Liver (tissue), 8 donors: ENCODE measurements at regions not wholly inside any gene's neighbourhood (a gene's known extent, or its start where the extent isn't known, plus 50 kb on each side); places are given as distances from the start of the nearest gene placed in this dataset.

Experiments
- DNase-seq: peaks from one replicate; pipeline ENCODE4 v3.0.0-alpha.2; 2017; ENCODE audit warnings: low spot score
- H3K27ac ChIP-seq, 2 donors: one replicate each; pipeline ENCODE4 v1.7.0; 2013; ENCODE audit warnings: inconsistent platforms in 2 of 2, low read length in 2 of 2, control low read depth in 1 of 2, low read depth in 1 of 2, mild to moderate bottlenecking in 1 of 2
- H3K27me3 ChIP-seq, 4 donors: one replicate each; pipeline versions ENCODE4 v1.6.1 to v1.7.0; 2013; ENCODE audit warnings: low read length in 3 of 4, inconsistent platforms in 1 of 4, mild to moderate bottlenecking in 1 of 4, moderate library complexity in 1 of 4; ENCODE audit not compliant: control insufficient read depth in 4 of 4, insufficient read depth in 4 of 4
- H3K36me3 ChIP-seq, 4 donors: one replicate each; pipeline versions ENCODE4 v1.6.1 to v1.7.0; 2013; ENCODE audit warnings: low read length in 3 of 4, mild to moderate bottlenecking in 3 of 4, low read depth in 1 of 4, moderate library complexity in 1 of 4; ENCODE audit not compliant: control insufficient read depth in 4 of 4, insufficient read depth in 3 of 4
- H3K4me1 ChIP-seq, 4 donors: one replicate each; pipeline versions ENCODE4 v1.6.1 to v1.7.0; 2013; ENCODE audit warnings: low read length in 3 of 4, mild to moderate bottlenecking in 3 of 4, moderate library complexity in 1 of 4; ENCODE audit not compliant: control insufficient read depth in 4 of 4, insufficient read depth in 4 of 4
- H3K4me3 ChIP-seq, 3 donors: one replicate each; pipeline versions ENCODE4 v1.6.1 to v1.7.0; 2013; ENCODE audit warnings: low read length in 3 of 3, control low read depth in 1 of 3, low read depth in 1 of 3, mild to moderate bottlenecking in 1 of 3
- H3K9ac ChIP-seq, 2 donors: one replicate each; pipeline ENCODE4 v1.7.0; 2013; ENCODE audit warnings: low read length in 2 of 2, mild to moderate bottlenecking in 2 of 2, moderate library complexity in 2 of 2, control low read depth in 1 of 2, low read depth in 1 of 2
- H3K9me3 ChIP-seq, 4 donors: one replicate each; pipeline versions ENCODE4 v1.6.1 to v1.7.0; 2013; ENCODE audit warnings: low read length in 3 of 4; ENCODE audit not compliant: control insufficient read depth in 4 of 4
- ATF3 ChIP-seq: IDR thresholded peaks from 2 replicates; pipeline ENCODE4 v1.6.1; 2016; ENCODE audit warnings: antibody characterized with exemption
- CTCF ChIP-seq: fragments of 150-350 bp; IDR thresholded peaks from 2 replicates; pipeline ENCODE4 v1.5.1; 2017; ENCODE audit warnings: improper control_type of control experiment, low read depth, low read length; ENCODE audit not compliant: missing input control
- EGR1 ChIP-seq, 2 donors: IDR thresholded peaks; 2 replicates each; pipeline ENCODE4 v1.6.1; 2016 to 2018; ENCODE audit warnings: antibody characterized with exemption in 2 of 2, low read depth in 2 of 2
- FOXA1 ChIP-seq: IDR thresholded peaks from 2 replicates; pipeline ENCODE4 v1.6.1; 2016; ENCODE audit warnings: antibody characterized with exemption
- FOXA2 ChIP-seq: IDR thresholded peaks from 2 replicates; pipeline ENCODE4 v1.6.1; 2016; ENCODE audit warnings: antibody characterized with exemption
- GABPA ChIP-seq, 2 donors: IDR thresholded peaks in 1 of 2; conservative IDR thresholded peaks in 1 of 2; 2 replicates each; pipeline ENCODE4 v1.6.1; 2016; ENCODE audit warnings: antibody characterized with exemption in 2 of 2, mild to moderate bottlenecking in 1 of 2, moderate library complexity in 1 of 2
- HNF4A ChIP-seq, 2 donors: conservative IDR thresholded peaks; 2 replicates each; pipeline ENCODE4 v1.6.1; 2016; ENCODE audit warnings: antibody characterized with exemption in 2 of 2, mild to moderate bottlenecking in 2 of 2
- HNF4G ChIP-seq: IDR thresholded peaks from 2 replicates; pipeline ENCODE4 v1.6.1; 2016; ENCODE audit warnings: antibody characterized with exemption
- JUND ChIP-seq, 2 donors: IDR thresholded peaks; 2 replicates each; pipeline ENCODE4 v1.6.1; 2016; ENCODE audit warnings: antibody characterized with exemption in 2 of 2
- MAX ChIP-seq: IDR thresholded peaks from 2 replicates; pipeline ENCODE4 v1.6.1; 2016; ENCODE audit warnings: antibody characterized with exemption
- NR2F2 ChIP-seq: IDR thresholded peaks from 2 replicates; pipeline ENCODE4 v1.6.1; 2016; ENCODE audit warnings: antibody characterized with exemption
- RAD21 ChIP-seq, 2 donors: IDR thresholded peaks; 2 replicates each; pipeline ENCODE4 v1.6.1; 2016; ENCODE audit warnings: antibody characterized with exemption in 2 of 2, mild to moderate bottlenecking in 2 of 2
- REST ChIP-seq: IDR thresholded peaks from 2 replicates; pipeline ENCODE4 v1.6.1; 2016; ENCODE audit warnings: antibody characterized with exemption, mild to moderate bottlenecking
- RXRA ChIP-seq, 2 donors: IDR thresholded peaks; 2 replicates each; pipeline ENCODE4 v1.6.1; 2017 to 2018; ENCODE audit warnings: antibody characterized with exemption in 2 of 2, mild to moderate bottlenecking in 1 of 2
- SP1 ChIP-seq: IDR thresholded peaks from 2 replicates; pipeline ENCODE4 v1.6.1; 2018; ENCODE audit warnings: antibody characterized with exemption, mild to moderate bottlenecking
- TAF1 ChIP-seq: conservative IDR thresholded peaks from 2 replicates; pipeline ENCODE4 v1.6.1; 2016; ENCODE audit warnings: antibody characterized with exemption, mild to moderate bottlenecking
- YY1 ChIP-seq: IDR thresholded peaks from 2 replicates; pipeline ENCODE4 v1.6.1; 2016; ENCODE audit warnings: antibody characterized with exemption, mild to moderate bottlenecking
- ZBTB33 ChIP-seq: IDR thresholded peaks from 2 replicates; pipeline ENCODE4 v1.6.1; 2016; ENCODE audit warnings: antibody characterized with exemption
- WGBS: extraction: QIAGEN DNeasy Blood & Tissue Kit; methylation state at CpG from one replicate; pipeline ENCODE4 v1.1.7; 2013; 5-methylcytosine and 5-hydroxymethylcytosine counted together
- donor health status: healthy.
- donor health status: healthy.
- donor health status: healthy.
- donor health status: healthy.
- donor health status: healthy.

- H3K4me3 ChIP-seq: no peak overlapping the region
- WGBS: 51% methylated on average over 12 of the region's 12 CpGs
- no peaks in the 10 kb centered on the region for H3K9me3 ChIP-seq
- no peak overlapping the region for H3K9ac ChIP-seq
- DNase-seq: no peak
- no peaks in the 10 kb centered on the region for H3K36me3 ChIP-seq
- TF ChIP-seq EGR1 (IDR thresholded peaks at IDR 0.05; ENCODE audit: low read depth in 2 of 2) (no peak), FOXA2 (no peak), SP1 (no peak), NR2F2 (no peak), JUND (IDR thresholded peaks at IDR 0.05) (no peak), TAF1 (no peak), HNF4A (conservative IDR thresholded peaks at IDR 0.05) (no peak), GABPA (IDR thresholded peaks at IDR 0.05 in 1 of 2, conservative IDR thresholded peaks at IDR 0.05 in 1 of 2) (no peak)
- no peak overlapping the region for H3K27ac ChIP-seq
- H3K27me3 ChIP-seq: peaks cover 0 to 3% (median 0%) of the 10 kb centered on the region in 4 donors
- no peaks in the 10 kb centered on the region for H3K4me1 ChIP-seq
These were observed 143.7 kb downstream of the AACS start for GRCh38 chr12:125208942-125209341.

- no peaks in the 10 kb centered on the region for H3K4me1 ChIP-seq
- H3K9me3 ChIP-seq: no peaks in the 10 kb centered on the region
- no peak overlapping the region for H3K4me3 ChIP-seq
- H3K36me3 ChIP-seq: no peaks in the 10 kb centered on the region
- H3K27me3 ChIP-seq: peaks cover 0 to 3% (median 0%) of the 10 kb centered on the region in 4 donors
- WGBS: 67% methylated on average over 8 of the region's 8 CpGs
- H3K9ac ChIP-seq: no peak overlapping the region
- no peak overlapping the region for H3K27ac ChIP-seq
- TF ChIP-seq MAX: no peak
- no peak for TF ChIP-seq EGR1 (IDR thresholded peaks at IDR 0.05; ENCODE audit: low read depth in 2 of 2)
- no peak for TF ChIP-seq RAD21 (IDR thresholded peaks at IDR 0.05)
- no peak for TF ChIP-seq FOXA1
- TF ChIP-seq TAF1: no peak
- TF ChIP-seq JUND (IDR thresholded peaks at IDR 0.05): no peak
- no peak for TF ChIP-seq YY1
- TF ChIP-seq HNF4G: no peak
- TF ChIP-seq ZBTB33: no peak
- TF ChIP-seq CTCF: no peak
- TF ChIP-seq ATF3: no peak
- no peak for TF ChIP-seq GABPA (IDR thresholded peaks at IDR 0.05 in 1 of 2, conservative IDR thresholded peaks at IDR 0.05 in 1 of 2)
- no peak for TF ChIP-seq HNF4A (conservative IDR thresholded peaks at IDR 0.05)
- TF ChIP-seq REST: no peak
- no peak for TF ChIP-seq SP1
- TF ChIP-seq FOXA2: no peak
- TF ChIP-seq RXRA (IDR thresholded peaks at IDR 0.05): no peak
- TF ChIP-seq NR2F2: no peak
- no peak for DNase-seq
These were observed 145.0 kb downstream of the AACS start for GRCh38 chr12:125210104-125210755.
